Parathyroid adenoma (tissue), 2 donors: ENCODE measurements at regions not wholly inside any gene's neighbourhood (a gene's known extent, or its start where the extent isn't known, plus 50 kb on each side); places are given as distances from the start of the nearest gene placed in this dataset.

ENCODE experiments used
- H2AFZ ChIP-seq: fragments of 300-600 bp; sonication (generic); one replicate; pipeline ENCODE4 v1.7.0; 2017; ENCODE audit warnings: antibody characterized with exemption, mild to moderate bottlenecking
- H3K27ac ChIP-seq: fragments of 300-600 bp; sonication (generic); one replicate; pipeline ENCODE4 v1.7.0; 2017
- H3K27me3 ChIP-seq: fragments of 300-600 bp; sonication (generic); one replicate; pipeline ENCODE4 v1.7.0; 2017; ENCODE audit warnings: low read length; ENCODE audit not compliant: control insufficient read depth, insufficient read depth
- H3K36me3 ChIP-seq: fragments of 300-600 bp; sonication (generic); one replicate; pipeline ENCODE4 v1.7.0; 2017; ENCODE audit warnings: low read length; ENCODE audit not compliant: control insufficient read depth, insufficient read depth
- H3K4me1 ChIP-seq: fragments of 300-600 bp; sonication (generic); one replicate; pipeline ENCODE4 v1.7.0; 2017; ENCODE audit warnings: control low read depth
- H3K4me2 ChIP-seq: fragments of 300-600 bp; sonication (generic); one replicate; pipeline ENCODE4 v1.7.0; 2017; ENCODE audit warnings: low read length
- H3K4me3 ChIP-seq: fragments of 300-600 bp; sonication (generic); one replicate; pipeline ENCODE4 v1.7.0; 2017; ENCODE audit warnings: low read depth, low read length
- H3K79me2 ChIP-seq: fragments of 300-600 bp; sonication (generic); one replicate; pipeline ENCODE4 v1.7.0; 2017; ENCODE audit warnings: control low read depth
- H3K9ac ChIP-seq: fragments of 300-600 bp; sonication (generic); one replicate; pipeline ENCODE4 v1.7.0; 2017; ENCODE audit warnings: mild to moderate bottlenecking
- H3K9me3 ChIP-seq: fragments of 300-600 bp; sonication (generic); one replicate; pipeline ENCODE4 v1.7.0; 2017; ENCODE audit warnings: low read length; ENCODE audit not compliant: control insufficient read depth
- CTCF ChIP-seq: fragments of 300-600 bp; sonication (generic); IDR thresholded peaks from one replicate; pipeline ENCODE4 v1.7.0; 2017; ENCODE audit warnings: antibody characterized with exemption, mild to moderate bottlenecking
- donor health status: primary hyperparathyroidism.

DNA sequence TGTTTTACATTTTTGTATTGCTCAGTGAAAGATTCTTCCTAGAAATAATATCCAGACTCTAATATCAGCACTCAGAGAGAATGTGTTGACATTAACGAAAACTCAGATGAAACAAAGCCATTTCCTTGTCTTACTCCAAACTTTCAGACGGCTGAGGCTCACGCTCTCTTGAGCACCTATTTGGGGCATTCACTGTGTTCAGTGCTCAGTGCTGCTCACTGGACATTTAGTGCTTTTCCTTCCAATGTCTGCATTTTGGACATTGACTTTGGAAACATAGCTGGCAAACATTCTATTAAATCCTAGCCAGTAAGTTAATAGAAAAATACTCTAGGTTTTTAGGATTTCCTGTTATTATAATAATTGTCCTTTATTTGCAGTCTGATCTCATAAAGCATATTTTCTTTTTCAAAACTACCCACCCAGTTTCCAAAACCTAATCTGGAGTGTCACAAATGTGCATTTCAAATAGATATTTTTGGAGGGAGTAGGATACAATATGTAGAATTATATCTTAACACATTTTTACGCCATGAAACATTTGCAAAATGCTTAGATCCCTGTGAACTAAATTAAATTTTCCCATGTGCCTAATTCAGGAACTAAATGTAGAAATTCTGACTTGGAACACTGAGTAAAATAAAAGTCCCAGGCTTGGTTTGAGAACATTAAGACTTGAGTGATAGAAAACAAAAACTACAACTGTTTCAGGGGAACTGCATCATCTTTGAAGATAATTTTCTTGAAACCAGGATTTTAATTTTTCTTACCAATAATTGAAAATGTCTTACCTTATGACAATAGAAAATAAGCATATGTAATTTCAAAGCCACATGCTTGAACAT, 91.7 kb upstream of the B3GAT2 start:
- no peak overlapping the region for H3K9ac ChIP-seq
- H3K4me3 ChIP-seq = no peak overlapping the region
- no peak overlapping the region for H2AFZ ChIP-seq
- no peaks in the 10 kb centered on the region for H3K36me3 ChIP-seq
- H3K79me2 ChIP-seq = no peaks in the 10 kb centered on the region
- H3K4me1 ChIP-seq = no peaks in the 10 kb centered on the region
- H3K27ac ChIP-seq = no peak overlapping the region
- H3K9me3 ChIP-seq = no peaks in the 10 kb centered on the region
- H3K4me2 ChIP-seq = no peak overlapping the region
- H3K27me3 ChIP-seq = no peaks in the 10 kb centered on the region
- TF ChIP-seq CTCF = no peak

DNA sequence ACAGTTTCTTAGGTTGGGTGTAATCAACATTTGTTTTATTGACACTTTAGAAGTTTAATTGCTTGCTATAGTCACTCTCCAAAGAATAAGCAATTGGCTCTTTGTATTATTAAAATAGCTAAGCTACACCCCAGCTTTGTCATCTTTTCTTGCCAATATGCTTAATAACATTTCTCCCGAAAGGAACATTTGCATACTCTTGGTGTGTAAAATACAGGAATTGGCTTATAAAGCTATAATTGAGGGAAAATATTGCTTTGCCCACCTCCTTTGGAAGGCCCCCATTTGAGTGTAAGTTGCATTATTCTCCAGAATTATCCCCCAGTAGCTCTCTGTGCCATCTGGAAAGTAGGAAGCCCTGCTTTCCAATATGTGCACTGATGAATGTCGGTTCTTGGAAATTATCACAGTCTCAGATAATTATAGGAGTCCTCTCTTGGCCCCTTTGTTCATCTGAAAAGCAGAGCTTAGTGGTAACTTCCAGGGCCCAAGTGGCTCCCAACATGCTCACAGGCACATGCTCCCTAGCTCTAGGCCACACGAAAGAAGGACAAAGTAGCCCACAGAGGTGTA, 92.4 kb upstream of the B3GAT2 start:
- no peaks in the 10 kb centered on the region for H3K36me3 ChIP-seq
- H3K4me3 ChIP-seq = no peak overlapping the region
- H3K9ac ChIP-seq = no peak overlapping the region
- no peak for TF ChIP-seq CTCF
- no peaks in the 10 kb centered on the region for H3K9me3 ChIP-seq
- H3K4me1 ChIP-seq = no peaks in the 10 kb centered on the region
- H3K4me2 ChIP-seq = no peak overlapping the region
- H2AFZ ChIP-seq = no peak overlapping the region
- H3K79me2 ChIP-seq = no peaks in the 10 kb centered on the region
- H3K27ac ChIP-seq = no peak overlapping the region
- no peaks in the 10 kb centered on the region for H3K27me3 ChIP-seq

GRCh38 chr6:71053475-71053874, 96.6 kb upstream of the B3GAT2 start:
- Histone ChIP-seq H3K4me3 (no peak overlapping the region), H3K4me1 (no peaks in the 10 kb centered on the region), H2AFZ (no peak overlapping the region), H3K36me3 (no peaks in the 10 kb centered on the region), H3K27ac (no peak overlapping the region), H3K9me3 (no peaks in the 10 kb centered on the region), H3K79me2 (no peaks in the 10 kb centered on the region), H3K27me3 (no peaks in the 10 kb centered on the region), H3K4me2 (no peak overlapping the region), H3K9ac (no peak overlapping the region)
- TF ChIP-seq CTCF = no peak

DNA sequence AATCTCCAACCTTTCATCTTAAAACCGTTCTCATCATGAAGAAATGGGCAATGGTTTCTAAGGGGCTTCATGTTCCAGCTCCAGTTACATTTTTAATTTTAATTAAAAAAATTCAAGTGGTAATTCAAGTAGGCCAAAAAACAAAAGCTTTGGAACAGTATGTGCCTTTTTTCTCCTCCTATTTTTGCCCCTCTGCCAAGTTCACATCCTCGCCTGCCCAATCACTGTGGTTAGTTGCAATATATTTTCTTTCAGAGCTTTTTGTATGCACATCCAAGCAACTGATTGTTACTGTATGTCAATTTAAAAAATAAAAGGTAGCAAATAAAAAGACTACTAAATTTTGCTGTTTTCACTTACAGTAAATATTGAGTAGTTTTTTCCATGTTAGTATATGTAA, 99.8 kb upstream of the B3GAT2 start:
- Histone ChIP-seq H3K27ac (no peak overlapping the region), H3K27me3 (no peaks in the 10 kb centered on the region), H3K9ac (no peak overlapping the region), H3K9me3 (no peaks in the 10 kb centered on the region), H3K4me1 (no peaks in the 10 kb centered on the region), H3K79me2 (no peaks in the 10 kb centered on the region), H2AFZ (no peak overlapping the region), H3K36me3 (no peaks in the 10 kb centered on the region), H3K4me3 (no peak overlapping the region), H3K4me2 (no peak overlapping the region)
- TF ChIP-seq CTCF = no peak

GRCh38 chr6:71066153-71066552, 109.3 kb upstream of the B3GAT2 start:
- H3K9me3 ChIP-seq = no peaks in the 10 kb centered on the region
- no peak overlapping the region for H2AFZ ChIP-seq
- no peak overlapping the region for H3K27ac ChIP-seq
- TF ChIP-seq CTCF = no peak
- H3K9ac ChIP-seq = no peak overlapping the region
- H3K36me3 ChIP-seq = no peaks in the 10 kb centered on the region
- no peaks in the 10 kb centered on the region for H3K27me3 ChIP-seq
- H3K4me2 ChIP-seq = no peak overlapping the region
- H3K79me2 ChIP-seq = no peaks in the 10 kb centered on the region
- no peak overlapping the region for H3K4me3 ChIP-seq
- no peaks in the 10 kb centered on the region for H3K4me1 ChIP-seq
